ENCODE measurements at regions not wholly inside any gene's neighbourhood (a gene's known extent, or its start where the extent isn't known, plus 50 kb on each side); places are given as distances from the start of the nearest gene placed in this dataset.

DNA sequence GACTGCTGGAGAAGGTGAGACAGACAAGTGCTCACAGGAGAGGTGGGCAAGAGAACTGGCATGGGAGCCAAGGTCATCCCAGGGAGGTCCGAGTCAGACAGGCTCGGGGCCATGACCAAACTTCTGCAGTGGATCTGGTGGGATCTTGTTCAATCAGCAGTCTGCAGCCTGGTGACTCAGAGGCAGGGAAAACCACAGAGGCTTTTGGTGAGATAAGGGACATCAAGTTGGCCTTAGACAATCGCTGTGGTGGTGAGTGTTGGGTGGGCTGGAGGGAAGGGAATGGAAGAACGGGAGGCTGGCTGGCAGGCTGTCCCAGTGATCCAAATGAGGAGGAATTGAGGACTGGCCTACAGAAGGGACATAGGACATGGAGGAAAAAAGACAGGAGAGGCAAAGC, 123.8 kb downstream of the TMEM174 start:
- H3K9ac ChIP-seq (ENCODE audit: low read depth in 1 of 2, low read length in 2 of 2) = no peak overlapping the region
- no peaks in the 10 kb centered on the region for H3K36me3 ChIP-seq (ENCODE audit: control insufficient read depth in 1 of 2, insufficient read depth in 2 of 2, low read length in 2 of 2)
- peaks cover 74 to 75% of the 10 kb centered on the region in 2 donors for H3K27me3 ChIP-seq (ENCODE audit: control insufficient read depth in 1 of 2, insufficient read depth in 2 of 2, low read length in 2 of 2)
- peaks cover 3 to 6% of the 10 kb centered on the region in 2 donors for H3K4me1 ChIP-seq (ENCODE audit: control insufficient read depth in 1 of 2, insufficient read depth in 2 of 2, low read length in 2 of 2)
- no peak overlapping the region for H3K4me3 ChIP-seq (ENCODE audit: low read depth in 1 of 2, low read length in 2 of 2)
- no peak overlapping the region for H3K27ac ChIP-seq (ENCODE audit: low read depth, low read length)
- H3K9me3 ChIP-seq (ENCODE audit: control insufficient read depth in 1 of 2, low read length in 2 of 2) = no peaks in the 10 kb centered on the region

- H3K4me1 ChIP-seq (ENCODE audit: control insufficient read depth in 1 of 2, insufficient read depth in 2 of 2, low read length in 2 of 2) = peaks cover 3 to 6% of the 10 kb centered on the region in 2 donors
- no peaks in the 10 kb centered on the region for H3K36me3 ChIP-seq (ENCODE audit: control insufficient read depth in 1 of 2, insufficient read depth in 2 of 2, low read length in 2 of 2)
- H3K27ac ChIP-seq (ENCODE audit: low read depth, low read length) = no peak overlapping the region
- H3K9ac ChIP-seq (ENCODE audit: low read depth in 1 of 2, low read length in 2 of 2) = no peak overlapping the region
- no peak overlapping the region for H3K4me3 ChIP-seq (ENCODE audit: low read depth in 1 of 2, low read length in 2 of 2)
- H3K9me3 ChIP-seq (ENCODE audit: control insufficient read depth in 1 of 2, low read length in 2 of 2) = no peaks in the 10 kb centered on the region
- peaks cover 74% of the 10 kb centered on the region in 2 donors for H3K27me3 ChIP-seq (ENCODE audit: control insufficient read depth in 1 of 2, insufficient read depth in 2 of 2, low read length in 2 of 2)
These were observed 122.9 kb downstream of the TMEM174 start for GRCh38 chr5:73295921-73296320.

DNA sequence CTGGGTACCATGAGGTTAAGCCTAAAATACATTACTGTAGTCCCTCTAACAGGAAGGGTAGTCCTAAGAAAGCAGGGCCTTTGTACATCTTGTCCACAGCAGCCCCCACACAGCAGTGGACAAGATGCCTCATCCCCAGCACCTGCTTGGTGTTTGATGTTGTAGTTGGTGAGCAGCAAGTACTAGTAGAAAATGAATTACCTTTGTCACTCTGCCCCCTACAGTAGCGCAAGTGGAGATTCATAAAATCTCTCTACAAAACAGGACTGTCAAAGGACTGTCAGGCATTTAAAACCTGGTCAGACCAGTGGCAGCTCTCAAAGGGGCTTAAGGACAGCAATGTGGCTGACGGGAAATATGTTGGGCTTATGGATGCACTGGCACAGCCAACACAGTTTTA, 122.5 kb downstream of the TMEM174 start:
- H3K27me3 ChIP-seq (ENCODE audit: control insufficient read depth in 1 of 2, insufficient read depth in 2 of 2, low read length in 2 of 2) = peaks cover 72 to 73% of the 10 kb centered on the region in 2 donors
- no peaks in the 10 kb centered on the region for H3K36me3 ChIP-seq (ENCODE audit: control insufficient read depth in 1 of 2, insufficient read depth in 2 of 2, low read length in 2 of 2)
- H3K4me1 ChIP-seq (ENCODE audit: control insufficient read depth in 1 of 2, insufficient read depth in 2 of 2, low read length in 2 of 2) = peaks cover 3 to 6% of the 10 kb centered on the region in 2 donors
- H3K9me3 ChIP-seq (ENCODE audit: control insufficient read depth in 1 of 2, low read length in 2 of 2) = no peaks in the 10 kb centered on the region
- no peak overlapping the region for H3K9ac ChIP-seq (ENCODE audit: low read depth in 1 of 2, low read length in 2 of 2)
- H3K27ac ChIP-seq (ENCODE audit: low read depth, low read length) = no peak overlapping the region
- no peak overlapping the region for H3K4me3 ChIP-seq (ENCODE audit: low read depth in 1 of 2, low read length in 2 of 2)

DNA sequence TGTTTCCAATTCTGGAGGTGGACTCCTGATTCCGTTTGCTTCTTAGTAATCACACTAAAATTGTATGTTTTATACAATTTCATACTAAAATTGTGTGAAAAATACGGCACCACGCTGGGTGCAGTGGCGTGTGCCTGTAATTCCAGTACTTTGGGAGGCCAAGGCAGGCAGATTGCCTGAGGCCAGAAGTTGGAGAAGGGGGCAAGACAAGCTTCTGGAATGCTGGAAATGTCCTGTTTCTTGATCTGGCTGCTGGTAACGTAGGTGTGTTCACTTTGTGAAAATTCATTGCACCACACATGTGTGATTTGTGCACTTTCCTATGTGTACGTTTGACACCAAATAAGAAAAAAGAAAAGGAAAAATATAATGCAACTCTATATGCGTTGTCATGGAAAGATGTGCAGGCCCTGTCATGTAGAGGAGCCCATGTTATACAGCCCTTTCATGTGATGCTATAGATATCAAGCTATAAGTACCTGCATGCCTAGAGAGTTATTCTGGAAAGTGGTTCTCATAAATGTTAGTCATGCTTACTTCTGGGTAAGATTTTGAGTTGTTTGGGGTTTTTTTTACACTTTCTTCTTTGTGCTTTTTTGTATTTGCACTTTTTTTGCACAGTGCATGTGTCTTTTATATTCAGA, 119.9 kb downstream of the TMEM174 start:
- Histone ChIP-seq H3K9me3 (ENCODE audit: control insufficient read depth in 1 of 2, low read length in 2 of 2) (no peaks in the 10 kb centered on the region), H3K27me3 (ENCODE audit: control insufficient read depth in 1 of 2, insufficient read depth in 2 of 2, low read length in 2 of 2) (peaks cover 52 to 56% of the 10 kb centered on the region in 2 donors)

DNA sequence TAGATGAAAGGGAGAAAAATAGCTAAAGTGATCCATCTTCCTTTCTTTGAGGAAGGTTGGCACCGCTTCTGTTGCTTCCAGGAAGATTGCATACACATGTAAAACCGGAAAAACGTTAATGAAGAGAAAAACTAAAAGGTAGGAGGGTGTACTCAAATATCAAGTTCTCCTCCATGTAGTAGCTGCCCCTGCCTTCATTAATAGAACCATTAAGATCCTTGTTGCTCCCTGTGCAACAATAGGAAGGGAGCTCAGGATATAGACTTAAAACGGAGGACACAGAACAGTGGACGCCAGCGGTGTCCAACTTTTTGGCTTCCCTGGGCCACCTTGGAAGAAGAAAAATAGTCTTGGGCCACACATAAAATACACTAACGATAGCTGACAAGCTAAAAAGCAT, 118.9 kb downstream of the TMEM174 start:
- Histone ChIP-seq H3K27ac (ENCODE audit: low read depth, low read length) (no peak overlapping the region), H3K27me3 (ENCODE audit: control insufficient read depth in 1 of 2, insufficient read depth in 2 of 2, low read length in 2 of 2) (peaks cover 42 to 46% of the 10 kb centered on the region in 2 donors), H3K9ac (ENCODE audit: low read depth in 1 of 2, low read length in 2 of 2) (no peak overlapping the region), H3K4me3 (ENCODE audit: low read depth in 1 of 2, low read length in 2 of 2) (no peak overlapping the region), H3K4me1 (ENCODE audit: control insufficient read depth in 1 of 2, insufficient read depth in 2 of 2, low read length in 2 of 2) (no peaks in the 10 kb centered on the region), H3K9me3 (ENCODE audit: control insufficient read depth in 1 of 2, low read length in 2 of 2) (no peaks in the 10 kb centered on the region), H3K36me3 (ENCODE audit: control insufficient read depth in 1 of 2, insufficient read depth in 2 of 2, low read length in 2 of 2) (no peaks in the 10 kb centered on the region)

More for the DNA sequence above, 119.9 kb downstream of the TMEM174 start:
- Histone ChIP-seq H3K4me1 (ENCODE audit: control insufficient read depth in 1 of 2, insufficient read depth in 2 of 2, low read length in 2 of 2) (no peaks in the 10 kb centered on the region), H3K36me3 (ENCODE audit: control insufficient read depth in 1 of 2, insufficient read depth in 2 of 2, low read length in 2 of 2) (no peaks in the 10 kb centered on the region), H3K9ac (ENCODE audit: low read depth in 1 of 2, low read length in 2 of 2) (no peak overlapping the region), H3K27ac (ENCODE audit: low read depth, low read length) (no peak overlapping the region), H3K4me3 (ENCODE audit: low read depth in 1 of 2, low read length in 2 of 2) (no peak overlapping the region)

- Histone ChIP-seq H3K27ac (ENCODE audit: low read depth, low read length) (no peak overlapping the region), H3K4me3 (ENCODE audit: low read depth in 1 of 2, low read length in 2 of 2) (no peak overlapping the region), H3K9me3 (ENCODE audit: control insufficient read depth in 1 of 2, low read length in 2 of 2) (no peaks in the 10 kb centered on the region), H3K9ac (ENCODE audit: low read depth in 1 of 2, low read length in 2 of 2) (no peak overlapping the region), H3K27me3 (ENCODE audit: control insufficient read depth in 1 of 2, insufficient read depth in 2 of 2, low read length in 2 of 2) (peaks cover 28 to 29% of the 10 kb centered on the region in 2 donors), H3K4me1 (ENCODE audit: control insufficient read depth in 1 of 2, insufficient read depth in 2 of 2, low read length in 2 of 2) (no peaks in the 10 kb centered on the region), H3K36me3 (ENCODE audit: control insufficient read depth in 1 of 2, insufficient read depth in 2 of 2, low read length in 2 of 2) (no peaks in the 10 kb centered on the region)
These were observed 117.2 kb downstream of the TMEM174 start for GRCh38 chr5:73290242-73290641.

- Histone ChIP-seq H3K9me3 (ENCODE audit: control insufficient read depth in 1 of 2, low read length in 2 of 2) (no peaks in the 10 kb centered on the region), H3K4me3 (ENCODE audit: low read depth in 1 of 2, low read length in 2 of 2) (no peak overlapping the region), H3K27me3 (ENCODE audit: control insufficient read depth in 1 of 2, insufficient read depth in 2 of 2, low read length in 2 of 2) (peaks cover 22 to 30% of the 10 kb centered on the region in 2 donors), H3K4me1 (ENCODE audit: control insufficient read depth in 1 of 2, insufficient read depth in 2 of 2, low read length in 2 of 2) (no peaks in the 10 kb centered on the region), H3K27ac (ENCODE audit: low read depth, low read length) (no peak overlapping the region), H3K9ac (ENCODE audit: low read depth in 1 of 2, low read length in 2 of 2) (no peak overlapping the region), H3K36me3 (ENCODE audit: control insufficient read depth in 1 of 2, insufficient read depth in 2 of 2, low read length in 2 of 2) (no peaks in the 10 kb centered on the region)
These were observed 116.1 kb downstream of the TMEM174 start for GRCh38 chr5:73288803-73289720.

DNA sequence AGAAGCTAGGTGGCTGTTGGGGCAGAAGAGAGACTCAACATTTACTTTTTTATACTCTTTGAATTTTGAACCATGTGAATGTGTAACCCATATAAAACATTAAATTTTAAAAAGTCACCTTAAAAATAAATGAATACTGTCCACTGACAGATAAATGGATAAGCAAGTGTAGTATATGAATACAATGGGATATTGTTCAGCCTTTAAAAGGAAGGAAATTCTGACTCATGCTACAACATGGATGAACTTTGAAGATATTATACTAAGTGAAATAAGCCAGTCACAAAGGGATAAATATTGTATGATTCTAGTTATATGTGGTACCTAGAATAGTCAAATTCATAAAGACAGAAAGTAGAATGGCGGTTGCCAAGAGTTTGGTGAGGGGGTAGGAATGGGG, 113.9 kb downstream of the TMEM174 start:
- no peak overlapping the region for H3K27ac ChIP-seq (ENCODE audit: low read depth, low read length)
- H3K36me3 ChIP-seq (ENCODE audit: control insufficient read depth in 1 of 2, insufficient read depth in 2 of 2, low read length in 2 of 2) = no peaks in the 10 kb centered on the region
- no peak overlapping the region for H3K9ac ChIP-seq (ENCODE audit: low read depth in 1 of 2, low read length in 2 of 2)
- peaks cover 21 to 25% of the 10 kb centered on the region in 2 donors for H3K27me3 ChIP-seq (ENCODE audit: control insufficient read depth in 1 of 2, insufficient read depth in 2 of 2, low read length in 2 of 2)
- H3K4me3 ChIP-seq (ENCODE audit: low read depth in 1 of 2, low read length in 2 of 2) = no peak overlapping the region
- peaks cover 0 to 3% of the 10 kb centered on the region in 2 donors for H3K4me1 ChIP-seq (ENCODE audit: control insufficient read depth in 1 of 2, insufficient read depth in 2 of 2, low read length in 2 of 2)
- H3K9me3 ChIP-seq (ENCODE audit: control insufficient read depth in 1 of 2, low read length in 2 of 2) = no peaks in the 10 kb centered on the region

DNA sequence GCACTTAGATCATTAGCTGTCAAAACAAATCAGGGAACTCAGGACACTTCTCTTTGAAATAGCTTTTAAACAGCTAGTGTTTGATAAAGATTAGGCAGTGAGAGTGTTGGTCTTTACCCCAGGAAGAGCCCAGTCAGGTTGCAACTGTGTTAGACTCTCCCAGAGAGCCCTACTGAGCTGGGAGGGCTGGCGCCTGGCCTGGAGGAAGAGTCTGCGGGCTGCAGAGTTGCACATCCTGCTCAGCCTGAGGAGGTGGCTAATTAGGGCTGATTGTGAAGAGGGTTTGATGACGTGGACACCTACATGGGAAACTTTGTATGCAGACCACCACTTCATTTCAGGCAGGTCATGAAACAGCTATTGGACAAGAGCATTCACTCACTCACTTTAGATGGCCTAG, 112.0 kb downstream of the TMEM174 start:
- no peak overlapping the region for H3K27ac ChIP-seq (ENCODE audit: low read depth, low read length)
- H3K9ac ChIP-seq (ENCODE audit: low read depth in 1 of 2, low read length in 2 of 2) = no peak overlapping the region
- H3K9me3 ChIP-seq (ENCODE audit: control insufficient read depth in 1 of 2, low read length in 2 of 2) = no peaks in the 10 kb centered on the region
- no peak overlapping the region for H3K4me3 ChIP-seq (ENCODE audit: low read depth in 1 of 2, low read length in 2 of 2)
- H3K27me3 ChIP-seq (ENCODE audit: control insufficient read depth in 1 of 2, insufficient read depth in 2 of 2, low read length in 2 of 2) = peaks cover 5 to 8% of the 10 kb centered on the region in 2 donors
- no peaks in the 10 kb centered on the region for H3K36me3 ChIP-seq (ENCODE audit: control insufficient read depth in 1 of 2, insufficient read depth in 2 of 2, low read length in 2 of 2)
- peaks cover 8 to 16% of the 10 kb centered on the region in 2 donors for H3K4me1 ChIP-seq (ENCODE audit: control insufficient read depth in 1 of 2, insufficient read depth in 2 of 2, low read length in 2 of 2)

- Histone ChIP-seq H3K9ac (ENCODE audit: low read depth in 1 of 2, low read length in 2 of 2) (no peak overlapping the region), H3K9me3 (ENCODE audit: control insufficient read depth in 1 of 2, low read length in 2 of 2) (no peaks in the 10 kb centered on the region), H3K27ac (ENCODE audit: low read depth, low read length) (no peak overlapping the region), H3K4me3 (ENCODE audit: low read depth in 1 of 2, low read length in 2 of 2) (no peak overlapping the region), H3K36me3 (ENCODE audit: control insufficient read depth in 1 of 2, insufficient read depth in 2 of 2, low read length in 2 of 2) (no peaks in the 10 kb centered on the region), H3K27me3 (ENCODE audit: control insufficient read depth in 1 of 2, insufficient read depth in 2 of 2, low read length in 2 of 2) (peaks cover 0 to 8% of the 10 kb centered on the region in 2 donors), H3K4me1 (ENCODE audit: control insufficient read depth in 1 of 2, insufficient read depth in 2 of 2, low read length in 2 of 2) (peaks cover 8 to 16% of the 10 kb centered on the region in 2 donors)
These were observed 111.3 kb downstream of the TMEM174 start for GRCh38 chr5:73284220-73284795.
